Skeletal muscle satellite cell (primary cell): ENCODE measurements at regions not wholly inside any gene's neighbourhood (a gene's known extent, or its start where the extent isn't known, plus 50 kb on each side); places are given as distances from the start of the nearest gene placed in this dataset.

Source experiments
- H3K27me3 ChIP-seq: 2 replicates; pipeline ENCODE4 v1.7.0; 2013; ENCODE audit warnings: low read length; ENCODE audit not compliant: control insufficient read depth, insufficient read depth
- H3K36me3 ChIP-seq: 2 replicates; pipeline ENCODE4 v1.7.0; 2013; ENCODE audit warnings: mild to moderate bottlenecking, control low read depth, low read length; ENCODE audit not compliant: insufficient read depth
- H3K4me1 ChIP-seq: 2 replicates; pipeline ENCODE4 v1.7.0; 2013; ENCODE audit warnings: low read length; ENCODE audit not compliant: control insufficient read depth, insufficient read depth
- H3K4me2 ChIP-seq: 2 replicates; pipeline ENCODE4 v1.7.0; 2013; ENCODE audit warnings: mild to moderate bottlenecking, low read length
- H3K4me3 ChIP-seq: 2 replicates; pipeline ENCODE4 v1.7.0; 2013; ENCODE audit warnings: low read length
- H3K9ac ChIP-seq: 2 replicates; pipeline ENCODE4 v1.7.0; 2013; ENCODE audit warnings: mild to moderate bottlenecking, low read depth, low read length, moderate library complexity
- H3K9me3 ChIP-seq: replicated peaks from 2 replicates; pipeline ENCODE4 v1.7.0; 2013; ENCODE audit warnings: mild to moderate bottlenecking, control low read depth, low read length

DNA sequence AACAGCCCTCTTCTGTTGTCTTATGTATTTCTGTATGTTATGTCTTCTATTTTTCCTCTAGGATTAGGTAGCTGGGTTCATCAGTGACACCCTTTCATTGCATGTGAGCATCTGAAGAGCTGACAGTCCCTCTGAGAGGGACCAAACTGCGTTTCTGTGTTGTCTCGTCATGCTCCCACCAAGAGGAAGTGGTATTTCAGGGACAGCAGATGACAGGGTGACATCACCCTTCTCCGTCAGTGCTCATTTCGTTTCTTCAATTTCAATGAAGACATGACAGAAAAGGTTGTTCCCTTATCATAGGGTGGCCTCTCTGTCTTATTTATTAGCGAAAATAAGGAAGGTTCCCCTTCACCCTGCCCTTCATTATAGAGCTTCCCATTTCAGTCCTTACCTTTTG is 225.9 kb upstream of the NR4A3 start:
- Histone ChIP-seq H3K36me3 (no peaks in the 10 kb centered on the region), H3K4me1 (no peaks in the 10 kb centered on the region), H3K9ac (no peak overlapping the region), H3K27me3 (no peaks in the 10 kb centered on the region), H3K4me3 (no peak overlapping the region), H3K9me3 (no peaks in the 10 kb centered on the region), H3K4me2 (no peak overlapping the region)

DNA sequence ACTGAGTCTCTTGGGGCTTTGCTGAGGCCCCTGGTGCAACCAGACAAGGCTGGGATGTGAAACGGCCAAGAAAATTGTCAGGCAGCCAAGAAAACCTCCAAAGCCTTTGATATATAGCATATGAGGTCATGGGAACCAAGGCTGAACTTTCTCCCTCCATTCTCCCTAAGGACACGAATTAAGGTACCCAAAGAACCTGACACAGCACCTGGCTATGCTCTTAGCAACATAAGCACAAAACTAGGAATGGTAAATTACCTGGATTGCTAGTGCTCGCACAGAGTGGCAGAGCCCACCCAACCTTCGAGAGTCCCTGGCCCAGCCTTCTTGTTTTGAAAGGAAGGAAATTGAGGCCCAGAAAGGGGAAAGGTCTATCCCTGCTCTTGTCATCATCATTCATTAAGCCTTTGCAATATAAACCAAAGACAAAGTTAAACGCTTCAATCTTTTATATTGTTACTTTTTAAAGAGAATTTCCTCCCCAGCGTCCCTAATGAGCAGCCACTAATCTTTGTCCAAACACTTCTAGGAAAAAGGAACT is 220.0 kb upstream of the NR4A3 start:
- Histone ChIP-seq H3K4me2 (no peak overlapping the region), H3K36me3 (no peaks in the 10 kb centered on the region), H3K27me3 (peaks cover 5% of the 10 kb centered on the region), H3K9ac (no peak overlapping the region), H3K4me1 (no peaks in the 10 kb centered on the region), H3K4me3 (no peak overlapping the region), H3K9me3 (no peaks in the 10 kb centered on the region)

DNA sequence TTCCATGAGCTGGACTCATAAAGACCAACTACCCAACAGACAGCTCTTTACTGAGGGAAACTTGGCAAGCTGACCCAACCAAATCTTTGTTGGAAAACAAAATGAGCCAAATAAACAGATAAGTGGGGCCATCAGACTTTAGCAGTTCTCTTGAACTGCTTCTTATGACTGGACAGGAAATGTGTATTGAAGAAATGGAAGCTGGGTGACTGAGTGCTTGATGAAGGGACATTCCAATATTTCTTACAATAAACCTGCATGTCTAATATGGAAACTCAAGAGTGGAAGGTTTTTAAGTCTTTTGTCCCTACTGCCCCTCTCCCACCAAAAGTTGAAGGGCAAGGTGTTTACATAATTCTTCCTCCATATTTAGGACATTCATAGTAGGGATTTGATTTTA is 218.8 kb upstream of the NR4A3 start:
- H3K27me3 ChIP-seq = peaks cover 5% of the 10 kb centered on the region
- no peaks in the 10 kb centered on the region for H3K36me3 ChIP-seq
- H3K9ac ChIP-seq = no peak overlapping the region
- H3K4me2 ChIP-seq = no peak overlapping the region
- H3K4me3 ChIP-seq = no peak overlapping the region
- no peaks in the 10 kb centered on the region for H3K4me1 ChIP-seq
- no peaks in the 10 kb centered on the region for H3K9me3 ChIP-seq

DNA sequence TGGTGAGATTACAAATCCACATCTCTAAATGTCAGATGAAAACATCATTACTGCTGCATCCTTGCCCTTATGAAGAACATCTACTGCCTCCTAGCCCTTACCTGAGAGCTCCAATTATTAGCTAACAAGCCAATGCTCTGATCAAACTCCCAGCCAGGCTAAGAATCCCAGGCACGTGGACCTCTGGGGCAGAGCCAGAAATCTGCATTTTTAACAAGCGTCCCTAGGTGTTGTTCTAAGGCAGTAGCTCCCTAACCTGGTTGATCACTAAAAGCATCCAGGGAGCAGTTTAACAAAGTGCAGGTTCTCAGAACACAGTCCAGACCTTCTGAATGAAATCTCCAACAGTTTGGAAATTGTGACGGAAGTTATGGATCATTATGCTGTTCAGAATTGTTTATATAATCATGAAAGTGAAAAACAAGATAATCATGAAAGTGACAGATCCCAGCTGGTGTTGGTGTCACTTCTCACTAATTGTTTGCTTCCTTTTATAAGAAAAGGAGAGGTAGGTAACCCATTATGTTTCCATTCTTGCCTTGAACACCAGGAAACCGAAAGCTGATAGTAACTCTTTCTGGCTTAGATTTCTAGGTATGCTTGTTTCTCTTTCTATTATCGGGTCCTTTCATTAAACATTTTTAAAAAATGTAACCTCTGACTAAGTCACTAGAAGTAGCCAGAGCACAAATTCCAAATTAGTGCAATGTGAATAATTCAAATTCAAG is 216.5 kb upstream of the NR4A3 start:
- Histone ChIP-seq H3K9me3 (no peaks in the 10 kb centered on the region), H3K4me2 (no peak overlapping the region), H3K36me3 (no peaks in the 10 kb centered on the region), H3K9ac (no peak overlapping the region), H3K4me3 (no peak overlapping the region), H3K27me3 (peaks cover 5% of the 10 kb centered on the region), H3K4me1 (no peaks in the 10 kb centered on the region)

DNA sequence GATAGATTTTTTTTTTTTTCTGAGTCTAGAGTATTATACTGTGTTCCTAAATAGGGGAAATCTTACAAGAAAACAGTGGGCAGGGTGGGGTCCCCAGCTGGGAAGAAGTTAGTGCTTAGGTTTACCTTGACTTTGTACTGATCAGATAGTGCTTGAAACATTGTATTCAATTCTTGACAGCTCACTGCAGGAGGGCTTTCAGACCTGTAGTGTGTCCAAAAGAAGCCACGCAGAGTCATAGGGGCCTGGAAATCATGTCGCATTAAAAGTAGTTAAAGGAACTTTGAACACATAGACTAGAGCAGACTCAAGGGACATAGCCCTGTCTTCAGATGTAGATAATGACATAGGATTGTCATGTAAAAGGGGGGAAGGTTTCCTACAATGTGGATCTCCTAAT is 215.4 kb upstream of the NR4A3 start:
- Histone ChIP-seq H3K4me2 (no peak overlapping the region), H3K4me1 (no peaks in the 10 kb centered on the region), H3K9ac (no peak overlapping the region), H3K36me3 (no peaks in the 10 kb centered on the region), H3K27me3 (peaks cover 5% of the 10 kb centered on the region), H3K9me3 (no peaks in the 10 kb centered on the region), H3K4me3 (no peak overlapping the region)

DNA sequence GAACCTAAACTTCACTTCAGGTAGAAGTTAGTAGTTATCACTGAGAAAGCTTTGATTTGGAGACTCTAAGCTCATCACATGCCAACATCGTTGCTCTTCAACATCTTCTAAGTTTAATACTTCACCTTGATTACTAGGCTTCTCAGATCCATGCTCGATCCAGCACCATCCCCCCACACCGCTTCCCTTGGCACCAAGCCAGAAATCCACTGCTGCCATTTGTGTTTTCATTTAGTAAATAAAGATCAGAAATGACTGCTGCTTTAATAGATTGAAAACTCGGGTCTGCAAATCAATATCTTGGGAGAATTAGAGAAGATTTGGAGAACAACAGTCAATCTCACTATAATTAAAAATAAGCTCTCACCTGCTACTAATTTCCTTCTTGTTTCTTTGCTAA is 214.7 kb upstream of the NR4A3 start:
- Histone ChIP-seq H3K9ac (no peak overlapping the region), H3K9me3 (no peaks in the 10 kb centered on the region), H3K27me3 (peaks cover 5% of the 10 kb centered on the region), H3K4me2 (no peak overlapping the region), H3K4me1 (no peaks in the 10 kb centered on the region), H3K4me3 (no peak overlapping the region), H3K36me3 (no peaks in the 10 kb centered on the region)

DNA sequence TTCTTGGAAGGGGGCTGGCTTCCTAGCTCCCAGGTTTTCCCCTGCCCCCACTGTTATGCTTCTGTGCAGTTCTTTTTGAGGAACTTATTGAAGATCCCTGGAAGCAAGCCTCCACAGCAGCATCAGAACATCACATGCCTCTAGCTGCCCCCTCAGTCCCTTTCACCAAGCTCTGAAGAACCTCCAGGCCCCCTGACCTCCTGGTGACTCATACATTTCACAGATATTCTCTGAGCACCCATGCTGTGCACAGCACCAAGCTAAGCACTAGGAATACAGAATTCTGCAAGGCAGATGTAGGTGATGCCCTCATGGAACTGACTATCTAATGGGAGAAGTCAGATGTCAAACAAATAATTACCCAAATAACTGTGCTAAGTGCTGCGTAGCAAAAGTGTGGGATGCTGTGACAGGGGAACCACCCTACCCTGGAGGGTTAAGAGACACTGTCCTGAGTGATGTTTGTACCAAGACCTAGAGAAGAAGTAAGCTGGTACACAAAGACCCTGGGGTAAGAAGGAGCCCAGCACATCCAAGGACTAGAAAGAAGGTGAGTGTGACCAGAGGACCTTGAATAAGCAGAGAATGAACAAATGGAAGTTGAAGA is 213.7 kb upstream of the NR4A3 start:
- Histone ChIP-seq H3K4me1 (no peaks in the 10 kb centered on the region), H3K4me2 (no peak overlapping the region), H3K9me3 (no peaks in the 10 kb centered on the region), H3K4me3 (no peak overlapping the region), H3K27me3 (peaks cover 5% of the 10 kb centered on the region), H3K36me3 (no peaks in the 10 kb centered on the region), H3K9ac (no peak overlapping the region)

DNA sequence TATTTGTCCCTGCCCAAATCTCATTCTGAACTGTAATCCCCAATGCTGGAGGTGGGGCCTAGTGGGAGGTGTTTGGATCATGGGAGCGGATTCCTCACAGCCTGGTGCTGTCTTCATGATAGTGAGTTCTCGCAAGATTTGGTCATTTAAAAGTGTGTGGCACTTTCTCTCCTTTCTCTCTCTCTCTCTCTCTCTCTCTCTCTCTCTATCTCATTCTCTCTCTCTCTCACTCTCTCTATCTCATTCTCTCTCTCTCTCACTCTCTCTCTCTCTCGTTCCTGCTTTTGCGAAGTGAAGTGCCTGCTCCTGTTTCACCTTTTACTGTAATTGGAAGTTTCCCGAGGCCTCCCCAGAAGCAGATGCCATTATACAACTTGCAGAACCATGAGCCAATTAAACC is 207.3 kb upstream of the NR4A3 start:
- H3K4me3 ChIP-seq = no peak overlapping the region
- no peak overlapping the region for H3K9ac ChIP-seq
- H3K36me3 ChIP-seq = no peaks in the 10 kb centered on the region
- H3K4me2 ChIP-seq = no peak overlapping the region
- no peaks in the 10 kb centered on the region for H3K27me3 ChIP-seq
- no peaks in the 10 kb centered on the region for H3K9me3 ChIP-seq
- no peaks in the 10 kb centered on the region for H3K4me1 ChIP-seq

DNA sequence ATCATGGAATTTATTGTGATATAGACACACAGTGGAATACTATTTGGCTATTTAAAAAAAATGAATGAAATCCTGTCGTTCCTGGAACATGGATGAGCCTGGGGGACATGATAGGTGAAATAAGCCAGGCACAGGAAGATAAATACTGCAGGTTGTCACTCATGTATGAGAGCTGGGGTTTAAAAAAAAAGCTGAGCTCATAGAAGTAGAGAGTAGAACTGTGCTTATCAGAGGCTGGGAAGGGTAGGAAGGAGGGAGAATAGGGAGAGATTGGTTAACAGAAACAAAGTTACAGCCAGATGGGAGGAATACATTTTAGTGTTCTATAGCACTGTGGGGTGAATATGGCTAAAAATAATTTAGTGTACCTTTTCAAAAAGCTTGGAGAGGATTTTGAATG is 200.6 kb upstream of the NR4A3 start:
- Histone ChIP-seq H3K4me1 (no peaks in the 10 kb centered on the region), H3K27me3 (no peaks in the 10 kb centered on the region), H3K4me2 (no peak overlapping the region), H3K4me3 (no peak overlapping the region), H3K9me3 (no peaks in the 10 kb centered on the region), H3K9ac (no peak overlapping the region), H3K36me3 (no peaks in the 10 kb centered on the region)

DNA sequence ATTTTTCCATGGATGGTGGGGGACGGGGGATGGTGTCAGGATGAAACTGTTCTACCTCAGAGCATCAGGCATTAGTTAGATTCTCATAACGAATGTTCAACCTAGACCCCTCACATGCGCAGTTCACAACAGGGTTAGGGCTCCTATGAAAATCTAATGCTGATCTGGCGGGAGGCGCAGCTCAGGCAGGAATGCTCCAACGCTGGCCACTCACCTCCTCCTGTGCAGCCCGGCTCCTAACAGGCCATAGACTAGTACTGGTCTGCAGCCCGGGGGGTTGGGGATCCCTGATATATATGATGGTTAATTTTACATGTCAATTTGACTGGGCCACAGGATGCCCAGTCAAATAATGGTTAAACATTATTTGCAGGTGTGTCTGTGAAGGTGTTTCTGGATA is 199.0 kb upstream of the NR4A3 start:
- no peaks in the 10 kb centered on the region for H3K36me3 ChIP-seq
- H3K4me2 ChIP-seq = no peak overlapping the region
- no peak overlapping the region for H3K4me3 ChIP-seq
- H3K9ac ChIP-seq = no peak overlapping the region
- H3K4me1 ChIP-seq = no peaks in the 10 kb centered on the region
- H3K9me3 ChIP-seq = no peaks in the 10 kb centered on the region
- no peaks in the 10 kb centered on the region for H3K27me3 ChIP-seq

DNA sequence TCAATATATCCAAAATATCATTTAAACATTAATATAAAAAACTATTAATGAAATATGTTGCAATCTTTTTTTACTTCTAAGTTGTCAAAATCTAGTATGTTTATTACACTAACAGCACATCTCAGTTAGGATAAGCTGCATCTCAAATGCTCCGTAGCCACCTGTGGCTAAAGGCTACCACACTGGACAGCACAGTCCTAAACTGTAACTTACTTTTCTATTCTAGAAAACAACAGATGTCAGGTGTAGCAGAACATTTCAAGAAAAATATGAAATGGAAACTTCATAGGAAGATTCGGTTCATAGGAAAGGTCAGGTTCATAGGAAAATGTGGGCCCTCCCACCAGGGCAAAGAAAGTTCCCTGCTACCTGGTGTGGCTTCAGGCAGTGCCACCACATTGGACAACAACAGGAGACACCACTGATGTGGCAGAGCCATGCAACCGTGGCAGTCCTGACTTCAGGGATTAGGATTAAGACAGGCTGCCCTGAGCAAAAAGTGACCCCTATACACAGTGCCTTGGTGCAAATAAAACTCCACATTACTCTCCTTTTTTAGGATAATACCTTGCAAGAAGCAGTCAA is 197.8 kb upstream of the NR4A3 start:
- H3K9me3 ChIP-seq = no peaks in the 10 kb centered on the region
- H3K36me3 ChIP-seq = no peaks in the 10 kb centered on the region
- no peak overlapping the region for H3K9ac ChIP-seq
- H3K4me2 ChIP-seq = no peak overlapping the region
- no peaks in the 10 kb centered on the region for H3K4me1 ChIP-seq
- H3K4me3 ChIP-seq = no peak overlapping the region
- H3K27me3 ChIP-seq = no peaks in the 10 kb centered on the region
